Right atrium auricular region (tissue), 2 donors: ENCODE measurements at regions not wholly inside any gene's neighbourhood (a gene's known extent, or its start where the extent isn't known, plus 50 kb on each side); places are given as distances from the start of the nearest gene placed in this dataset.

Experiments used
- DNase-seq: peaks from one replicate; pipeline ENCODE4 v3.0.0-alpha.2; 2019; ENCODE audit warnings: low spot score
- H3K27ac ChIP-seq, 2 donors: fragments of 200-600 bp; sonication (generic); 1 replicate in 1 of 2; 2 replicates in 1 of 2; pipeline ENCODE4 v1.5.1; 2016 to 2019
- H3K27me3 ChIP-seq, 2 donors: fragments of 200-600 bp; sonication (generic); one replicate each; pipeline versions ENCODE4 v1.5.1 to v1.6.0; 2017 to 2019
- H3K36me3 ChIP-seq: fragments of 200-600 bp; sonication (generic); one replicate; pipeline ENCODE4 v1.5.1; 2016
- H3K4me1 ChIP-seq, 2 donors: fragments of 200-600 bp; sonication (generic); one replicate each; pipeline versions ENCODE4 v1.5.1 to v1.6.0; 2017 to 2019
- H3K4me3 ChIP-seq, 2 donors: fragments of 200-600 bp; sonication (generic); 1 replicate in 1 of 2; 2 replicates in 1 of 2; pipeline ENCODE4 v1.5.1; 2017 to 2019; ENCODE audit warnings: mild to moderate bottlenecking in 1 of 2, moderate library complexity in 1 of 2
- H3K9me3 ChIP-seq, 2 donors: fragments of 200-600 bp; sonication (generic); one replicate each; pipeline ENCODE4 v1.5.1; 2019
- CTCF ChIP-seq, 2 donors: fragments of 200-600 bp; sonication (generic); IDR thresholded peaks; one replicate each; pipeline ENCODE4 v1.5.1; 2019; ENCODE audit warnings: antibody characterized with exemption in 2 of 2

DNA sequence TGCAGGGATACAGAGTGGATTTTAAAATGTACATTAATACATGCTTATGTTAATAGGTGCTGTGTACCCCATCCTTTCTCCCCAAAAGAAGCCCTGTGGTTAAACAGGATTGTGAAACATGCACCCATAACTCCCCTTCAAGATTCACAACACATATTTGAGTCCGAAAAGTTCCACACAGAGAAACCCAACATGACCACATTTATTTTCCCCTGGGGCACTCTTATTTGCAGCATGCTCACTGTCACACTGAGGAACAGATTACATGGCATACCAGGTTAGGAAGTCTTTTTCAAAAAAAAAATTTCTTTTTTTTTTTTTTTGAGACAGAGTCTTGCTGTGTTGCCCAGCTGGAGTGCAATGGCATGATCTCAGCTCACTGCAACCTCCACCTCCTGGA, 67.7 kb upstream of the COL5A2 start:
- DNase-seq: no peak
- no peaks in the 10 kb centered on the region for H3K36me3 ChIP-seq
- H3K27ac ChIP-seq: no peak overlapping the region
- no peaks in the 10 kb centered on the region for H3K27me3 ChIP-seq
- no peak for TF ChIP-seq CTCF (IDR thresholded peaks at IDR 0.05)
- H3K4me3 ChIP-seq: no peak overlapping the region
- no peaks in the 10 kb centered on the region for H3K4me1 ChIP-seq
- H3K9me3 ChIP-seq: no peaks in the 10 kb centered on the region

DNA sequence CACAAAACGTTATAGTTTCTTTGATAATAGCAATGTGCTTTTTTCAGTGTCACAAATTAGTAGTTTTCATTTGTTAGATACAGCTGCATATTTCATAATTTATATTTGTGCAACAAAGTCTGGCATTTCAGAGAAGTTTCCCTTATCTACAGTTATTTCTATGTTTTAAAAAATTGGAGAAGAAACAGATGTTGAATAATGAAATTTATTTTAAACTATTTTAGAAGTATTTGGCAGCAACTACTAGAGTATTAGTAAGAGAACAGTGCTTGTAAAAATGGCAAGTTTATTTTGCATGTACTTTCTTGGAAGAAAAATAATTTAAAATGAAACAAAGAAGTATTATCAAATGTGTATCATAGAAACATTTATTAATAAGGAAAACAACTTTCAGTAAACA, 68.6 kb upstream of the COL5A2 start:
- Histone ChIP-seq H3K4me1 (no peaks in the 10 kb centered on the region), H3K4me3 (no peak overlapping the region), H3K27ac (no peak overlapping the region), H3K36me3 (no peaks in the 10 kb centered on the region), H3K27me3 (no peaks in the 10 kb centered on the region), H3K9me3 (no peaks in the 10 kb centered on the region)
- DNase-seq: no peak
- TF ChIP-seq CTCF (IDR thresholded peaks at IDR 0.05): no peak

- Histone ChIP-seq H3K4me1 (peaks cover 0 to under 1% of the 10 kb centered on the region in 2 donors), H3K4me3 (no peak overlapping the region), H3K27me3 (no peaks in the 10 kb centered on the region), H3K27ac (no peak overlapping the region), H3K9me3 (no peaks in the 10 kb centered on the region), H3K36me3 (no peaks in the 10 kb centered on the region)
- no peak for TF ChIP-seq CTCF (IDR thresholded peaks at IDR 0.05)
- DNase-seq: no peak
Observed at GRCh38 chr2:189249171-189249570, 69.6 kb upstream of the COL5A2 start.

DNA sequence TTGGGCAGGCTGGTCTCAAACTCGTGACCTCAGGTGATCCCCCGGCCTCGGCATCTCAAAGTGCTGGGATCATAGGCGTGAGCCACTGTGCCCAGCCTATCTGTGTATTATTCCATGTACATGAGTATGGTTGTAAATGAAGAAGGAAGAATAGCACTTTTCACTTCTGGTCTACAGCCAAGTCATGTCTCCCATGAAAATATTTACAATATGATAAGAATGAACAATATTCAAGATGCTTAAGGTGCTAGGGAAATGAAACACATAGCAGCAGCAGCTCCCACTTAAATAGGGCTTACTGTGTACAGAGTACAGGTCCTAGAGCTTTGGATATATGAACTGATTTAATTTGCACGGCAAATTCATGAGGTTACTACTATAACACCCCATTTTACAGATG, 70.3 kb upstream of the COL5A2 start:
- peaks cover 0 to 4% of the 10 kb centered on the region in 2 donors for H3K4me1 ChIP-seq
- H3K4me3 ChIP-seq: no peak overlapping the region
- no peaks in the 10 kb centered on the region for H3K9me3 ChIP-seq
- no peak for DNase-seq
- no peak for TF ChIP-seq CTCF (IDR thresholded peaks at IDR 0.05)
- H3K36me3 ChIP-seq: no peaks in the 10 kb centered on the region
- H3K27me3 ChIP-seq: no peaks in the 10 kb centered on the region
- H3K27ac ChIP-seq: no peak overlapping the region

GRCh38 chr2:189252991-189253675, 73.6 kb upstream of the COL5A2 start:
- Histone ChIP-seq H3K27me3 (no peaks in the 10 kb centered on the region), H3K9me3 (no peaks in the 10 kb centered on the region), H3K4me1 (peaks cover 0 to 4% of the 10 kb centered on the region in 2 donors), H3K36me3 (no peaks in the 10 kb centered on the region), H3K27ac (no peak overlapping the region), H3K4me3 (no peak overlapping the region)
- no peak for TF ChIP-seq CTCF (IDR thresholded peaks at IDR 0.05)
- no peak for DNase-seq

- Histone ChIP-seq H3K27ac (no peak overlapping the region), H3K27me3 (no peaks in the 10 kb centered on the region), H3K36me3 (no peaks in the 10 kb centered on the region), H3K9me3 (no peaks in the 10 kb centered on the region), H3K4me3 (no peak overlapping the region), H3K4me1 (peaks cover 0 to 4% of the 10 kb centered on the region in 2 donors)
- DNase-seq: no peak
- no peak for TF ChIP-seq CTCF (IDR thresholded peaks at IDR 0.05)
Observed at GRCh38 chr2:189253836-189254235, 74.3 kb upstream of the COL5A2 start.
